ENCODE measurements at regions not wholly inside any gene's neighbourhood (a gene's known extent, or its start where the extent isn't known, plus 50 kb on each side); places are given as distances from the start of the nearest gene placed in this dataset.

- no peaks in the 10 kb centered on the region for H3K9me3 ChIP-seq (ENCODE audit: insufficient read depth, low read depth, low read length)
- H3K4me3 ChIP-seq (ENCODE audit: low read length, poor library complexity, severe bottlenecking), result no peak overlapping the region
- H3K4me2 ChIP-seq (ENCODE audit: low read depth, low read length, poor library complexity, severe bottlenecking), result no peak overlapping the region
- H3K4me1 ChIP-seq (ENCODE audit: insufficient read depth, low read length, poor library complexity, severe bottlenecking), result no peaks in the 10 kb centered on the region
- no peak overlapping the region for H2AFZ ChIP-seq (ENCODE audit: low read length)
- no peaks in the 10 kb centered on the region for H3K79me2 ChIP-seq (ENCODE audit: insufficient read depth, low read length)
- H3K9me2 ChIP-seq (replicated peaks; ENCODE audit: low read depth, low read length), result no peaks in the 10 kb centered on the region
- TF ChIP-seq CTCF (conservative IDR thresholded peaks at IDR 0.05; ENCODE audit: low read length), result no peak
- no peak for TF ChIP-seq EZH2phosphoT487 (IDR thresholded peaks at IDR 0.05; ENCODE audit: borderline replicate concordance)
- H3K36me3 ChIP-seq (ENCODE audit: insufficient read depth, low read length), result no peaks in the 10 kb centered on the region
- no peak overlapping the region for H3K9ac ChIP-seq (ENCODE audit: low read depth, low read length, poor library complexity, severe bottlenecking)
- H3K27me3 ChIP-seq (ENCODE audit: insufficient read depth, low read length, poor library complexity, severe bottlenecking), result no peaks in the 10 kb centered on the region
- no peaks in the 10 kb centered on the region for H4K20me1 ChIP-seq (ENCODE audit: insufficient read depth, low read length, poor library complexity, severe bottlenecking)
- no peaks in the 10 kb centered on the region for H3F3A ChIP-seq (ENCODE audit: low read depth)
Observed at GRCh38 chr4:32435308-32435707, 1715.1 kb downstream of the PCDH7 start.

GRCh38 chr4:32436816-32437215, 1716.6 kb downstream of the PCDH7 start:
- no peaks in the 10 kb centered on the region for H3K79me2 ChIP-seq (ENCODE audit: insufficient read depth, low read length)
- H3F3A ChIP-seq (ENCODE audit: low read depth), result no peaks in the 10 kb centered on the region
- no peaks in the 10 kb centered on the region for H3K4me1 ChIP-seq (ENCODE audit: insufficient read depth, low read length, poor library complexity, severe bottlenecking)
- no peak overlapping the region for H3K9ac ChIP-seq (ENCODE audit: low read depth, low read length, poor library complexity, severe bottlenecking)
- no peaks in the 10 kb centered on the region for H4K20me1 ChIP-seq (ENCODE audit: insufficient read depth, low read length, poor library complexity, severe bottlenecking)
- no peaks in the 10 kb centered on the region for H3K27me3 ChIP-seq (ENCODE audit: insufficient read depth, low read length, poor library complexity, severe bottlenecking)
- TF ChIP-seq CTCF (conservative IDR thresholded peaks at IDR 0.05; ENCODE audit: low read length) (no peak), EZH2phosphoT487 (IDR thresholded peaks at IDR 0.05; ENCODE audit: borderline replicate concordance) (no peak)
- no peak overlapping the region for H3K4me3 ChIP-seq (ENCODE audit: low read length, poor library complexity, severe bottlenecking)
- no peaks in the 10 kb centered on the region for H3K9me3 ChIP-seq (ENCODE audit: insufficient read depth, low read depth, low read length)
- H3K9me2 ChIP-seq (replicated peaks; ENCODE audit: low read depth, low read length), result no peaks in the 10 kb centered on the region
- no peak overlapping the region for H2AFZ ChIP-seq (ENCODE audit: low read length)
- H3K4me2 ChIP-seq (ENCODE audit: low read depth, low read length, poor library complexity, severe bottlenecking), result no peak overlapping the region
- no peaks in the 10 kb centered on the region for H3K36me3 ChIP-seq (ENCODE audit: insufficient read depth, low read length)

DNA sequence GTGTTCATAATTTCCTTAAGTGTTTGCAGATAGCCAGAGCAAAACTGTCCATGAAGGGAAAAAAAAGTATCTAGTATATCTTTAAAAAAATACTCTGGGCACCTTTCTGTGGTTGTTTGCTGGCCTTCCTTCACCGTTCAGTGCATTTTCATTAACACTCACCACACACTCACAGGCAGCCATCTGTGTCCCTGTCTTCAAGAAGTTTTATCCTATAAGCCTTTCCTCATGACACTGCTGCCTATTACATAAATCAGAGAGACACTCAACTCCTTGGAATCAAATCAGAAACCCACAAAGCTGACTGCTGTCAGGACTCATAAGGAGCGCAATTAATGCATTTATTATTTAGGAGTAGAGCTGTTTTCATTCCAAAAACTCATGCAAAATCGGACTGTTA, 1720.2 kb downstream of the PCDH7 start:
- H2AFZ ChIP-seq (ENCODE audit: low read length), result no peak overlapping the region

More for the DNA sequence above, 1720.2 kb downstream of the PCDH7 start:
- Histone ChIP-seq H4K20me1 (ENCODE audit: insufficient read depth, low read length, poor library complexity, severe bottlenecking) (no peaks in the 10 kb centered on the region), H3F3A (ENCODE audit: low read depth) (no peaks in the 10 kb centered on the region), H3K9me3 (ENCODE audit: insufficient read depth, low read depth, low read length) (no peaks in the 10 kb centered on the region), H3K36me3 (ENCODE audit: insufficient read depth, low read length) (no peaks in the 10 kb centered on the region), H3K4me3 (ENCODE audit: low read length, poor library complexity, severe bottlenecking) (no peak overlapping the region), H3K9ac (ENCODE audit: low read depth, low read length, poor library complexity, severe bottlenecking) (no peak overlapping the region), H3K27me3 (ENCODE audit: insufficient read depth, low read length, poor library complexity, severe bottlenecking) (no peaks in the 10 kb centered on the region), H3K9me2 (replicated peaks; ENCODE audit: low read depth, low read length) (no peaks in the 10 kb centered on the region), H3K4me1 (ENCODE audit: insufficient read depth, low read length, poor library complexity, severe bottlenecking) (no peaks in the 10 kb centered on the region), H3K79me2 (ENCODE audit: insufficient read depth, low read length) (no peaks in the 10 kb centered on the region), H3K4me2 (ENCODE audit: low read depth, low read length, poor library complexity, severe bottlenecking) (no peak overlapping the region)
- TF ChIP-seq CTCF (conservative IDR thresholded peaks at IDR 0.05; ENCODE audit: low read length) (no peak), EZH2phosphoT487 (IDR thresholded peaks at IDR 0.05; ENCODE audit: borderline replicate concordance) (no peak)

Data from Loucy (cell line).